ENCODE measurements at regions not wholly inside any gene's neighbourhood (a gene's known extent, or its start where the extent isn't known, plus 50 kb on each side); places are given as distances from the start of the nearest gene placed in this dataset.

DNA sequence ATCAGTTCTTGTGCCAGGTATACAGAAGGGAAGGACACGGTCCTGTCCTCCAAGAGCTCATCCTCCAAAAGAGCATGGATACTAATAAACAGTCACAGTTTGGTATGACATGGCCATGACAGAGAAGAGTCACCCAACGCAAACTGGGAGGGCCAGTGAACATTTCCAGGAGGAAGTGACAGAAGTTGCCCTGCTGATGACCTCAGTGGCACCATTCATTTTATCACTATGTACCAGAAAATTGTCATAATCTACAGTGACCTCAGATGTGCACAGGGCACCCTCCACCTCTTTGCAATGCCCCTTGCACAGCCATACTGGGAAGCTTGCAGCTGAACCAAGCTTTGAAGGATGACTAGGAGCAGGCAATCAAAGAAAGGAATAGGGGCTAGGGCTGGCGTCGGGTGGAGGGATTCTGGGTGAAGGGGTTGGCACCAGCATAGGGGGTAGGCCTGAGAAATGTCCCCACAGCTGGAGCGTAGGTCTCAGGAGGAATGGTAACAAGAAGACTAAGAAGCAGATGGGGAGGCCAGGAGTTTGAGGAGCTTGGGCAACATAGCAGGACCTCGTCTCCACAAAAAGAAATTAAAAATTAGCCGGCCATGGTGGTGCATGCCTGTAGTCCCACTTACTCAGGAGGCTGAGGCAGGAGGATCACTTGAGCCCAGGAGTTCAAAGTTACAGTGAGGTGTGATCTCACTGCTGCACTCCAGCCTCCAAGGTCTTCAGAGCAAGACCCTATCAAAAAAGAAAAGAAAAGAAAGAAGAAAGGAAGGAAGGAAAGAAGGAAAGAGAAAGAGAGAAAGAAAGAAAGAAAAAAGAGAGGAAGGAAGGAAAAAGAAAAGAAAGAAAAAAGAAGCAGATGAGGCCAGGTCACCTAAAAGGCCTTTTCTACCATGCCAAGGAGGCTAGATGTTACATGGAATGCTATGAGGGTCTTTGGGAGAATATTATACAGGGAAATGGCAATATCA lies 65.3 kb upstream of the SNX9 start:
- H3K27me3 ChIP-seq: no peaks in the 10 kb centered on the region
- peak in 1 of 7 donors; percentile 51 for DNase-seq
- WGBS, 4 donors: 85 to 92% (median 88%) methylated on average over 6 to 7 of the region's 7 CpGs
- peaks cover 7 to 25% of the 10 kb centered on the region in 2 donors for H3K4me1 ChIP-seq (replicated peaks in 1 of 2)
- H3K9me3 ChIP-seq (replicated peaks in 1 of 3): no peaks in the 10 kb centered on the region
- TF ChIP-seq, protein P1, sequence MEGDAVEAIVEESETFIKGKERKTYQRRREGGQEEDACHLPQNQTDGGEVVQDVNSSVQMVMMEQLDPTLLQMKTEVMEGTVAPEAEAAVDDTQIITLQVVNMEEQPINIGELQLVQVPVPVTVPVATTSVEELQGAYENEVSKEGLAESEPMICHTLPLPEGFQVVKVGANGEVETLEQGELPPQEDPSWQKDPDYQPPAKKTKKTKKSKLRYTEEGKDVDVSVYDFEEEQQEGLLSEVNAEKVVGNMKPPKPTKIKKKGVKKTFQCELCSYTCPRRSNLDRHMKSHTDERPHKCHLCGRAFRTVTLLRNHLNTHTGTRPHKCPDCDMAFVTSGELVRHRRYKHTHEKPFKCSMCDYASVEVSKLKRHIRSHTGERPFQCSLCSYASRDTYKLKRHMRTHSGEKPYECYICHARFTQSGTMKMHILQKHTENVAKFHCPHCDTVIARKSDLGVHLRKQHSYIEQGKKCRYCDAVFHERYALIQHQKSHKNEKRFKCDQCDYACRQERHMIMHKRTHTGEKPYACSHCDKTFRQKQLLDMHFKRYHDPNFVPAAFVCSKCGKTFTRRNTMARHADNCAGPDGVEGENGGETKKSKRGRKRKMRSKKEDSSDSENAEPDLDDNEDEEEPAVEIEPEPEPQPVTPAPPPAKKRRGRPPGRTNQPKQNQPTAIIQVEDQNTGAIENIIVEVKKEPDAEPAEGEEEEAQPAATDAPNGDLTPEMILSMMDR (IDR thresholded peaks at IDR 0.05): no peak
- no peak for TF ChIP-seq POLR2A (IDR thresholded peaks at IDR 0.05)
- intact Hi-C loops (cut with DNase I): loop anchor here in 1 of 2 donors (2.0 to 10.0 kb wide), 2 partner anchors 117 to 317 kb away; no protein-coding TSS in a partner anchor
- no peak overlapping the region for H3K4me3 ChIP-seq
- peak overlapping the region in 1 of 5 donors; percentile 37 for H3K27ac ChIP-seq
- H3K36me3 ChIP-seq (replicated peaks in 1 of 2): no peaks in the 10 kb centered on the region

DNA sequence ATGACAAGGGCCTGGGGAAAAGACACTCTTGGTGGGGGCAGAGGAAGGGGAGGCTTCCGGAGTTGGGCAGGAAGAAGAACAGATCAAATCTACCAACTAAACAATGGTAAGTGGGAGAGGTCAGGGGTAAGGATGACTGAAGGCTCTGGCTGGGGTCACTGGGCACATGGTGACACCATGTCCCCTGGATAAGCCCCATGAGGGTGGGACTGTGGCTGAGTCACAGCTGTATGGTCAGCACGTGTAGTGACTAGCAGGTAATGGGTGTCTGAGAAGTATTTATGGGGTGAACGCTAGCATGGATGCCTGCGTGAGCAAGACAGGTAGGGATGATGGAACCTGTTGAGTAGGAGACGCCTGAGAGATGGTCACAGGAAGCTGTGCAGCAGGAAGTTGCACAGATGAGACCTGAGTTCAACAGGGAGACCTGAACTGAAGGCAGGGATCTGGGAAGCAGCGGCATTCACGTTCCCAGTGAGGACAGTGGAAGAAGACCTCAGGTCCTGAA lies 64.5 kb upstream of the SNX9 start:
- no peaks in the 10 kb centered on the region for H3K27me3 ChIP-seq
- DNase-seq: peak in 2 of 7 donors; percentile 37 to 62
- H3K4me1 ChIP-seq (replicated peaks in 1 of 2): peaks cover 16 to 33% of the 10 kb centered on the region in 2 donors
- intact Hi-C loops (cut with DNase I): loop anchor here in 1 of 2 donors (10.0 kb wide), 1 partner anchor 316 kb away; no protein-coding TSS in a partner anchor
- no peaks in the 10 kb centered on the region for H3K36me3 ChIP-seq (replicated peaks in 1 of 2)
- no peak overlapping the region for H3K27ac ChIP-seq
- 81 to 90% (median 86%) methylated on average over 7 of the region's 7 CpGs for WGBS, 4 donors
- H3K9me3 ChIP-seq (replicated peaks in 1 of 3): no peaks in the 10 kb centered on the region
- H3K4me3 ChIP-seq: no peak overlapping the region
- TF ChIP-seq, protein P1 (IDR thresholded peaks at IDR 0.05): no peak
- no peak for TF ChIP-seq POLR2A (IDR thresholded peaks at IDR 0.05)

DNA sequence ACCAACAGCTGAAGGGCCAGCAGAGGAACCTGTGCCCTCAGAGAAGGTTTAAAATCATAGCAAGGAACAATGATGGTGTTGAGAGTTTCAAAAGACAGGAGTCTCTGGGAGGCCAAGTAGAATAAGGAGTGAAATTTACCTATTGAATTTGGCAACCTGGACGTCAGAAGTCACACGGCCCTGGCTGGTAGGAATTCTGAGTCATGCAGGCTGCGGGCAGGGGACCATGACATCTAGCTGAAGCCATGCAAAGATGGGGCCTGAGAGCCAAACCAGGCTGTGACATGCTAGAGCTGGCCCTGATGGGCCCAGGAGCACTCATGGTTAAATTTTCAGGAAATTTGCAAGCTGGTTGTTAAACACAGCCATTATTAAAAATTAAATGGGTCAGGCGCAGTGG lies 64.0 kb upstream of the SNX9 start:
- Histone ChIP-seq H3K36me3 (replicated peaks in 1 of 2) (no peaks in the 10 kb centered on the region), H3K4me3 (no peak overlapping the region), H3K4me1 (replicated peaks in 1 of 2) (peaks cover 20 to 38% of the 10 kb centered on the region in 2 donors), H3K27ac (no peak overlapping the region), H3K9me3 (replicated peaks in 1 of 3) (no peaks in the 10 kb centered on the region), H3K27me3 (no peaks in the 10 kb centered on the region)
- intact Hi-C loops (cut with DNase I): loop anchor here in 1 of 2 donors (10.0 kb wide), 1 partner anchor 316 kb away; no protein-coding TSS in a partner anchor
- DNase-seq: peak in 1 of 7 donors; percentile 49
- WGBS, 4 donors: 68 to 82% (median 76%) methylated on average over 4 of the region's 4 CpGs
- TF ChIP-seq, protein P1 (IDR thresholded peaks at IDR 0.05): no peak
- TF ChIP-seq POLR2A (IDR thresholded peaks at IDR 0.05): no peak

DNA sequence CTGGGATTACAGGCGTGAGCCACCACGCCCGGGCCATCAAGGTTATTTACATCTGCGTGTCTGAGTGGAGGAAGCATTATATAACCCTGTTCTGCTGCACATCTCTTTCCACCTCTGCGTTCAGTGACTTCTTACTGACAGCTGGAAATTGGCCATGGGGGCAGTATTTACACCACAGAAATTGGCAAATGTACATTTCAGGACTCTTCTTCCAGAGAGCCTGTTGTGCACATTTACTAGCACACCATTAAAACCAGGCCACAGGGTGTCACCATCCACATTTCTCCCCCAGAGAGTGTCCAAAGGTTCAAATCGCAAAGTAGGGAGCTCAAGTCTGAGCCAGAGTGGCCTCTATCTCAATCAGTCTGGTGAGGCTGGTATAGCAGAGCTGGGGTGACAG lies 62.9 kb upstream of the SNX9 start:
- intact Hi-C loops (cut with DNase I): loop anchor here in 1 of 2 donors (5.0 kb wide), 1 partner anchor 312 kb away; no protein-coding TSS in a partner anchor
- Histone ChIP-seq H3K9me3 (replicated peaks in 1 of 3) (no peaks in the 10 kb centered on the region), H3K36me3 (replicated peaks in 1 of 2) (no peaks in the 10 kb centered on the region), H3K27me3 (no peaks in the 10 kb centered on the region), H3K4me1 (replicated peaks in 1 of 2) (peaks cover 30 to 49% of the 10 kb centered on the region in 2 donors), H3K27ac (peak overlapping the region in 1 of 5 donors; percentile 46), H3K4me3 (no peak overlapping the region)
- no peak for TF ChIP-seq POLR2A (IDR thresholded peaks at IDR 0.05)
- TF ChIP-seq, protein P1 (IDR thresholded peaks at IDR 0.05): no peak
- no peak for DNase-seq
- 95 to 97% (median 96%) methylated on average over 6 of the region's 6 CpGs for WGBS, 4 donors
